Thoracic aorta (tissue), 2 donors: ENCODE measurements at regions not wholly inside any gene's neighbourhood (a gene's known extent, or its start where the extent isn't known, plus 50 kb on each side); places are given as distances from the start of the nearest gene placed in this dataset.
"Not testable (repeated sequence)": the region's sequence is repeated elsewhere in the genome, so short reads cannot be mapped to it uniquely, and the experiment has no call there.

ENCODE experiments used
- ATAC-seq: fragments of 150-250 bp; one replicate; pipeline ENCODE4 v1.8.0; 2017; ENCODE audit warnings: low read depth; ENCODE audit not compliant: insufficient number of reproducible peaks, low FRiP score
- DNase-seq: peaks from one replicate; pipeline ENCODE4 v3.0.0-alpha.2; 2020; ENCODE audit warnings: low spot score
- H3K27ac ChIP-seq, 2 donors: fragments of 200-600 bp; sonication (generic); 1 replicate in 1 of 2; 2 replicates in 1 of 2; pipeline ENCODE4 v1.5.1; 2016; ENCODE audit warnings: mild to moderate bottlenecking in 2 of 2, moderate library complexity in 2 of 2
- H3K27me3 ChIP-seq: fragments of 200-600 bp; sonication (generic); replicated peaks from 2 replicates; pipeline ENCODE4 v1.6.0; 2016; ENCODE audit warnings: mild to moderate bottlenecking; ENCODE audit not compliant: insufficient read depth
- H3K36me3 ChIP-seq: fragments of 200-600 bp; sonication (generic); one replicate; pipeline ENCODE4 v1.5.1; 2016
- H3K4me1 ChIP-seq, 2 donors: fragments of 200-600 bp; sonication (generic); 1 replicate in 1 of 2; 2 replicates in 1 of 2; pipeline versions ENCODE4 v1.5.1 to v1.6.0; 2016; ENCODE audit warnings: low read depth in 2 of 2, mild to moderate bottlenecking in 1 of 2; ENCODE audit not compliant: control insufficient read depth in 1 of 2
- H3K4me3 ChIP-seq: fragments of 200-600 bp; sonication (generic); 2 replicates; pipeline ENCODE4 v1.5.1; 2016; ENCODE audit warnings: mild to moderate bottlenecking
- H3K9me3 ChIP-seq: fragments of 200-600 bp; sonication (generic); 2 replicates; pipeline ENCODE4 v1.5.1; 2016
- CTCF ChIP-seq: fragments of 200-600 bp; sonication (generic); IDR thresholded peaks from one replicate; pipeline ENCODE4 v1.5.1; 2019; ENCODE audit warnings: antibody characterized with exemption

GRCh38 chr5:37954561-37954960, 114.7 kb upstream of the GDNF start:
- Histone ChIP-seq H3K9me3 (peaks cover 14% of the 10 kb centered on the region), H3K27ac (no peak overlapping the region), H3K4me3 (no peak overlapping the region), H3K27me3 (no peaks in the 10 kb centered on the region), H3K4me1 (no peaks in the 10 kb centered on the region), H3K36me3 (no peaks in the 10 kb centered on the region)
- DNase-seq, result no peak
- ATAC-seq, result no peak
- no peak for TF ChIP-seq CTCF

GRCh38 chr5:37951946-37952721, 112.3 kb upstream of the GDNF start:
- no peak overlapping the region for H3K27ac ChIP-seq

GRCh38 chr5:37950436-37950835, 110.6 kb upstream of the GDNF start:
- no peak for TF ChIP-seq CTCF
- no peaks in the 10 kb centered on the region for H3K9me3 ChIP-seq
- no peaks in the 10 kb centered on the region for H3K36me3 ChIP-seq
- H3K27me3 ChIP-seq, result no peaks in the 10 kb centered on the region
- no peak overlapping the region for H3K4me3 ChIP-seq
- ATAC-seq (no peak), DNase-seq (no peak)
- H3K27ac ChIP-seq, result no peak overlapping the region
- no peaks in the 10 kb centered on the region for H3K4me1 ChIP-seq

More at GRCh38 chr5:37951946-37952721, 112.3 kb upstream of the GDNF start:
- DNase-seq (no peak), ATAC-seq (no peak)
- Histone ChIP-seq H3K36me3 (no peaks in the 10 kb centered on the region), H3K4me3 (no peak overlapping the region), H3K9me3 (no peaks in the 10 kb centered on the region), H3K27me3 (no peaks in the 10 kb centered on the region), H3K4me1 (no peaks in the 10 kb centered on the region)
- no peak for TF ChIP-seq CTCF

- DNase-seq, result no peak
- Histone ChIP-seq H3K27me3 (no peaks in the 10 kb centered on the region), H3K9me3 (no peaks in the 10 kb centered on the region), H3K4me1 (no peaks in the 10 kb centered on the region), H3K36me3 (no peaks in the 10 kb centered on the region), H3K27ac (no peak overlapping the region), H3K4me3 (no peak overlapping the region)
- no peak for ATAC-seq
- TF ChIP-seq CTCF, result no peak
These were observed 105.6 kb upstream of the GDNF start for GRCh38 chr5:37945446-37945845.

GRCh38 chr5:37943136-37943535, 103.3 kb upstream of the GDNF start:
- H3K9me3 ChIP-seq, H3K4me3 ChIP-seq, DNase-seq, H3K36me3 ChIP-seq, ATAC-seq, H3K4me1 ChIP-seq, H3K27ac ChIP-seq, H3K27me3 ChIP-seq: not testable (repeated sequence)
